GM21529 (cell line): ENCODE measurements at regions not wholly inside any gene's neighbourhood (a gene's known extent, or its start where the extent isn't known, plus 50 kb on each side); places are given as distances from the start of the nearest gene placed in this dataset.
"Not testable (repeated sequence)": the region's sequence is repeated elsewhere in the genome, so short reads cannot be mapped to it uniquely, and the experiment has no call there.

ENCODE experiments used
- ATAC-seq: cut with Tn5 transposase; IDR thresholded peaks from one replicate; pipeline ENCODE4 v1.9.1; 2021; ENCODE audit not compliant: unreplicated experiment

DNA sequence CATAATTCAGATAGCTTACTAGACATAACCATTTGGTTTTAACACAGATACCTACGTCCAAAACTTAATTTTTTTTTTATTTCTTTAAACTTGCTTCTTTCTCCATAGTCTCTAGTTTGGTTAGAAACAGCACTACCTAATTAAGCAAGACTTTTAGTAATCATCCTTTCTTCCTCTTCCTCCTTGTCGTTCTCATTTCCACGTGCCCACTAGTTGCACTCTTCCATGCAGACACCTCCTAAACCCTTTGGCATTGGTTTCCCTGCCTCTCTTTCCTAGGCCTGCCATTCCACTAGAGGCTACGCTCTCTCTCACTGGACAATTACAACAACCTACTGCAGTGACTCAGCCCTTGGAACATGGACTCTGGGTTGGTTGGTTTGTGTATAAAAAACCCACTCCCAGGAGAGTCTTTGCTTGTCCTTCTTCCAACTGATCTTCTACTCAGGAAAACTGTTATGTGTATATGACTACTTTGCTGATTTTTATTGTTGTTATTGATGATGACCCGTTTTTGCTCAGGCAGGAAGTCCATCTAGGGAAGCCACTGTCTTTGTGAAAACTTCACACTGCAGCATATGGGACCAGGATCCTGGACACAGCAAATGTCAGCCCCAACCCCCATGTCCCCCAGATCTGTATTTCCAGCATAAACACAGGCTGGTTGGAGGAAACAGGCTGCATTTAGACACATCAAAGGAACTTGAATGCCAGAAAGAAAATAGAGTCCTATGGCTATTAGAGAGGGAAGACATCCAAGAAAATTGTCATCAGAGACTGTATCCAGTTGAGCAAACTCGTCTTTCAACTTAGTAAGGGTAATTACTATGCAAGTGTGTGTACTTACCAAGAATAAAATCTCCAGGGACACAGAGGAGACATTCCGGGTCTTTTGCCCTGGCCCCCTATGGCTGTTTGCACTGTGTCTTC is 503.2 kb downstream of the GADD45G start:
- no peak for ATAC-seq

DNA sequence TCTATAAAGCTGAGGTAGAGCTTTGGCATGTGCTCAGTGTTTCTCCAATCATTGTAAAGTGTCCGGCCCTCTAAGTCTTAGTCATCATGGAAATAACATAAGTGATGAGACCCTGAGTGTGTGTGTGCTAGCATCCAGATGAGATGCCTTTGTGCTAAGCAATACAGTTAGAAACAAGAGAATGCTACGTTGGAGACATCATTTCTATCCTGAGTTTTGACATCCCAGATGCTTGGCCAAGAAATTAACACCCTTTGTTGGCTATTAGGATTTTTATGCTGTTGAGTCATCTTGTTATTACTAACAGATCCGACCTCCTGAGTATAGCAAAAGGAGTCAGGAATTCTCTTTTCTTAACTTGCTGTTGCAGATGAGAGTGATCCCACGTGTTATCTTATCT is 508.0 kb downstream of the GADD45G start:
- no peak for ATAC-seq

DNA sequence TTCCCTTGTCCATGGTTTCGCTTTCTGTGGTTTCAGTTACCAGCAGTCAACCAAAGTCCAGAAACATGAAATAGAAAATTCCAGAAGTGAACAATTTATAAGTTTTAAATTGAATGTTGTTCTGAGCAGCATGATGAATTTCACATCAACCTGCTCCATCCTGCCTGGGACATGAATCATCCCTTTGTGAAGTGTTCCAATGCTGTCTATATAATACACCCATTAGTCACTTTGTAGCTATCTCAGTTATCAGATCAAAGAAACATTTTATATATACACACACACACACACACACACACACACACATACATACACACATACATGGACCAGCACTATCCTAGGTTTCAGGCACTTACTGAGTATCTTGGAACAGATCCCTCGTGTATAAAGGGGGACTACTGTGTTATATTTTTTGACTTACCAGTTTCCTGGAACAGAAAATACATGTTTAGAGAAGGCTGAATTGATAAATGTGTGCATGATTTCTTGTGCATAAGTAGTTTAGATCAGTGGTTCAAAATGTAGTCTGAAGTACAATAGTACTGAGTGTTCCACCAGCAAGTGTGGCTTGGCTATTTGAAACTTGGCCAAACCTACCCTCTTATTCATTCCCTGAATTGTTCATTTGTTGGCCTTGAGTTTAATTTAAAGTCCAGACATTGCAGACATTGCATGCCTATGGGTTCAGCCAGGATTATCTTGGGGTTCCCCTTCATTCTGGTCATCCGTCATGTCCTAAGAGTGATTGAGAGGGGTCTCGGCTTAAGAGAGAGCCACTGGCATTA is 510.0 kb downstream of the GADD45G start:
- no peak for ATAC-seq

DNA sequence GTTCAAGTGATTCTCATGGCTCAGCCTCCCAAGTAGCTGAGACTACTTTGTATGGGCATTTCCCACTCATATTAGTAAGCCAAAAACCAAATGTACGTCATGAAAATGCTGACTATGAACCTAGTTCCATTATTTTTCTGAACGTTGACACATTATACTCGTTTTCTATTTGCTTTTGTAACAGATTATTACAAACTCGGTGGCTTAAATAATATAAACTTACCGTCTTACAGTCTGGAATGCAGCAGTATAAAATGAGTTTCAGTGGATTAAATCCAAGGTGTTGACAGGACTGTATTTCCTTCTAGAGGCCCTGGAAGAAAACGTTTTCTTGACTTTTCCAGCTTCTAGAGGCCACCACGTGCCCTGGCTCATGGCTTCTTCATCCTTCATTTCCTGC is 517.0 kb downstream of the GADD45G start:
- no peak for ATAC-seq

DNA sequence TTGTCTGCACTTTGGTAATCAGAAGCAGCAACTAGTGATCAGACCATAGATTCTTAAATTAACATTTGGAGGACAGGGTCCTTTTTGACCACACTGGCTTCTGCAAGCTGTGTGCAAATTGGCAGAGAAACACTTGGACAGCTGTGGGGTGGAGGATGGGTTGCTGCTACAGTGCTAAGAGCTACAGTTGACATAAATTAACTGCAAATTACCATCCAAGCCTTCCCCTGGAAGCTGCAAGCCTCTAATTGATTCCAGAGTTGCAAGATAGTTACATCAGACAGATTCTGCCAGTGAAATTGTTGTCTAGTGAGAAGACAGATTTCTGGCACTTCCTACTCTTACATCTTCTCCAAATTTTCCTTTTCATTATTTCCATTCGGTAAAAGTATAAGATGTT is 517.7 kb downstream of the DIRAS2 start:
- no peak for ATAC-seq

DNA sequence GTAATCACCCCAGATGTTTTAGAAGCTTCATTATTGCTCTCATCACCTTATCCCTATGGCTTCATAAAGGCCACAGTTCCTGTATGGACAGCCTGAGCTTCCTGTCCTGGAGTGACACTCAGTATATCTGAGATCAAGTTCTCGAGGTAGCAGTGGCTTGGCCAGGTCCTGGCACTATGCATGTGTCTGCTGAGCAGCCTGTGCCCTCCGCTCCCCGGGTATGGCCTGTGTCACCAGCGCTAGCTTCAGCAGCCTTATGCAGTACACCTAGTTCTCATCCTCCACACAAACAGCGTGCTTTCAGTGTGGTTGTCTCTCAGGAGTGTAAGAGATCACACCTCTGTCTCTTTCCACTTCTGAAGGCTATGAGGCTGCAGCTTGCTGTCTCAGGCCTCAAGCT is 514.7 kb downstream of the DIRAS2 start:
- no peak for ATAC-seq

DNA sequence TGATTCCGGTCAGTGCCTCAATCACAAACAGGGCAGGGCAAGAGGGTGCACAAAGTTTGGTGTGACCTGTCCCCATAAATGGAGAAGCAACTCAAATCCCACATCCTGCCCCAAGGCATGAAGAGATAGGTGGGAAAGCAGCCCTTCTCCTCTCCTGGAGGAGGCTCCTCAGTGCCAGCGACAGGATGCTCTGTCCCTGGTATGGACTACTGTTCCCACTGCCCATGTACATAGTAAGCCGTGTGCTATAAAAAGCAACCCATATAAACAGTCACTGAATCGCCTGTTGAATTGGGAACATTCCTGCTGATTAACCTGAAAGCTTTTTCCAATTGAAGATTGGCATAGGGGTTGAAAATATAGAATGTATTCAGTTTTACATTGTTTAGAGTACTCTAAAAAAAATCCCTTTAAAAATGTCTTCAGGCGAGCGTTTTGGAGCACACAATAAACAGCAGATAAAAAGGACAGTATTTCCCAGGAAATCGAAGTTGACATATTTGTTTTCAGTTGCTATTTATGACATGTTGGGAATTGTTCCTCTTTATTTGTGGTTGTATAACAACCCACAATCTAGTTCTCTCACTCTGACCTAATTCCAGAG is 513.9 kb downstream of the DIRAS2 start:
- ATAC-seq, result no peak

DNA sequence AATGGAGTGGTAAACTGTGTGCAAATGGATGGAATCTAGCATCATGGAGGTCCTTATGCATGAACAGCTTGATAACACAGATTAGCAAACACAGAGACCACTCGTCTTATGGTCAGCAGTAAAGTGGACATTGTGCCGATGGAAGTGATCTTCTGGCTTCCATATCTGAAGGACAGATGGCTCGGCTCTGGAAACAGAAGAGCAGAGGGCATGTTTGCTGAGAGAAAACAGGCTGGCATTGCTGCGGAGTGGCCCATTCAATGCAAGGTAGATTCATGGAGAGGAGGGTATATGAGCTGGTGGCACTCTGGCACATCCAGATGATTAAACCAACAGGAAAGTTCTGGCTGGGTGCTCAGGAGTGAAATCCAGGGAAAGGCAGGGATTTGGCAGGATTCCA is 513.2 kb downstream of the DIRAS2 start:
- no peak for ATAC-seq

DNA sequence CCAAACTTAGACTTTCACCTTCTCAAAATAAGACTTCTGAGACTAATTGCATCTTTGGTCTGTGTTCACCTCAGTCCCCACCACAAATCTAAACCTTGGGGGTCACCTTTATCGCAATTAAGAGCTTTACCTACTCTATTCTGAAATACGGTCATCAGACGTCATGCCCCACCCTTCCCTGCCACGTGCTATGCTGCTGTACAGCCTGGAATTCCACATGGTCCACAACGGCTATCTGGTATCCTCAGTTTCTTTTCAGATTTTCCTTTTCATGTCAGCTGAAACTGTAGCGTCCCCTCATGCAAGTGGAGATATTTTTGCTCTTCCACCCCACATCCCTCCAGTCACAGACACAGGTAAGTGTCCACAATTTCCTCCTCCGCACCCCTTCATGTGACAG is 511.1 kb downstream of the DIRAS2 start:
- no peak for ATAC-seq

DNA sequence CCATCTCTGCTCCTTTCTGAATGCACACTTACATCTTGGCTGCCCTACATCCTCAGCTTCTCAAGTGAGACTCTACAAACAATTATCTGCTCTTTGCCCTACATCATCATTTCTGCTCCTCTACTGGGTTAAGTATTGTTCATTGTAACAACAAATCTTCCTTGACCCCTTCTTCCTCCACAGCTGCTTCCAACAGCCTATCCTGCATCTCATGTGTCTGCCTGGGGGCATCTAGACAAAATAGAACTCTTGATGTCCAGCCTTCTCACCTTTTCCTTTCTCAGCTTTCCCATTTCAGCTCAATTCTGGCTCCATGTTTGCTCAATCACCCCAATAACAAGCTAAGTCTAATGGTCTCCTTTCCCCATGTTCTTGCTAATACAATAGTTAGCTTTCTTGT is 509.8 kb downstream of the DIRAS2 start:
- no peak for ATAC-seq

DNA sequence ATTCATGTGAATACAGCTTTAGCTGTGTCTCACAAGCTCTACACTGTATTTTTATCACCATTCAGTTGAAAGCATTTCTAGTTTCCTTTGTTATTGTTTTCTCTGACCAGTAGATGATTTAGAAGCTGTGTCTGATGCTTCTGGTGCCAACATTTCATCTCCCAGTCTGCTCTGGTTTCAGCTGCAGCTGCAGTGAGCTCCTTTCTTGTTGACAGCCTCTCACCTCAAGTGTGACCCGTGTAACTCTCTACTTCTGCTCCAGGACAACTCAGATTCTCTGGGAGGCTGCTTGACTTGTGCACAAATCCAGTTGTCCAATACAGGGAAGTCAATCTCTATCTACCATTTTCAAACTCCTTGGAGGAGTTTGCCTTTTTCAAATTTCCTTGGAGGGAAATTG is 504.8 kb downstream of the DIRAS2 start:
- ATAC-seq, result no peak

DNA sequence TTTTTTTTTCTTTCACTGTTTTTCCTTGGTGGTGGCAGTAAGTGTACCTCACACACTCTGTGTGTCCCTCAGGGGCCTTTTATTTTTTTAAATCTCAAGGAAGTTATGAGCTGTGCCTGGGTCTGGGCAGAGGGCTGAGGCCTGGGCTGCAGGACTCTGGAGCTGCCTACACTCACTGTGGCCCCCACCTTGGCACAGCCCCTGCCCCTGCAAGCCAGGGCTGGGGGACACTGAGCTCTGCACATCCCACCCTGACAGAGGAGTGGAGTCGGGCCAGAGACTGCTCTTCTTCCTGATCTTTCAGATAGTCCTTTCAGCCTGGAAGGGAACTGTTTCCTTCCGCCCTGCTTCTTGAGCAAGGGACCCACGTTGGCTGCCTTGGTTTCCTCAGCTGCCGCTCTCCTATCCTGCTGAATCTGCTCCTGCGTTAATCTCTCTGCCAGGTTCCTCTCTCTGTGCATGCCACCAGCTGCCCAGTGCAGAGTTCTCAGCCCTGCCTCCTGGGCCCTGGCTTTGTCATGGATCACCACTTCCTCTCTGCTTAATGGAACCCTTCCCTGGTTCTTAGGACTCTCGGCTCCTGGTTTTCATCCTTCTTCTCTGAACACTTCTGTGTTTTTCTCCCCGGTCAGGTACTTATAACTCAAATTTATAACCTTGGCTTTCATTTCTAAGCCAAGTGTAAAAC is 502.3 kb downstream of the DIRAS2 start:
- ATAC-seq, result no peak

DNA sequence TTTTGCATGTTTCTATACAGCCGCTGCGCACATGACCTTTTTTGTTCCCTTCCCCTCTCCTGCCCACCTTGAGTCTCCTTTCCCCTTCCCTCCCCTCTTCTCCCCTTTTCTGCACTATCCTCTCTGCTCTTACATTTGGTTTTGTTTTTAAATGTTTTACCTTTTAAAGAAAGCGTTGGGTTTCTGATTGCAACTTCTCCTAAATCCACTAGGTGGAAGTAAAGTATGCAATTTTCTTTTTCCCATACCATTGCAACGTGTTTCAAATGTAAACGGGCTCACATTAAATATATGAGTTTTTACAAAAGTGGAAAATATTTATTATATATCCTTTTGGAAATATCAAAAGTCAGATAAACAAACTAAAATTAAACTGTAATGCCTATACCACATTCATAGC is 500.9 kb downstream of the DIRAS2 start:
- ATAC-seq, result no peak

DNA sequence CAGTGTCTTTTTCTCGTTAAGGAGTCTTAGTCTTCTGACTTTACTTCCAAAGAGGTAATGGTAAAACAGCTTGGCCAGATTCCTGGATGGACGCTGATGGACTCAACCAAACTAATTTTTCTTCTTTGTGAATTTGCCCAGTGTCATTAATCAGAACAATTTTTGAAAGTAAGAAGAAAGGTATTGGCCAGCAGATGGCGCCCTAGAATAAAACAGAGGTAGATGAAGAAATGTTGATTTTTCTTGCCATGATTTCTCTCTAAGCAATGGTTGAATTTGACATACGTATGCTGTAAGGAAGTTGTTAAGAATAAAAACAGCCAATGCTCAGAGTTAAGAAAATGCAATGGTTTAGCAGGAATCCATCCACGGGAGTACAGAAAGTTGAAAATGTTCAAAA is 500.0 kb downstream of the DIRAS2 start:
- no peak for ATAC-seq

DNA sequence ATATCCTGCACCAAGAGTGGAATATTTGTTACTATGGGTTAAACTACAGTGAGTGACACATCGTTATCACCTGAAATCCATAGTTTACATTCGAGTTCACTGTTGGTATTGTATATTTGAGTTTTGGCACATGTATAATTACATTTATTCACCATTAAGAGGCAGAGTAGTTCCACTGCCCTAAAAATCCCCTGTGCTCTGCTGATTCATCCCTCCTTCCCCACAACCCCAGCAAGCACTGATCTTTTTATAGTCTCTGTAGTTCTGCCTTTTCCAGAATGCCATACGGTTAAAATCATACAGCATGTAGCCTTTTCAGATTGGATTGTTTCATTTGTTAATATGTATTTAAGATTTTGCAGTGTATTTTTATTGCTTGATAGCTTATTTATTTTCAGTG is 495.2 kb downstream of the DIRAS2 start:
- ATAC-seq, result no peak

DNA sequence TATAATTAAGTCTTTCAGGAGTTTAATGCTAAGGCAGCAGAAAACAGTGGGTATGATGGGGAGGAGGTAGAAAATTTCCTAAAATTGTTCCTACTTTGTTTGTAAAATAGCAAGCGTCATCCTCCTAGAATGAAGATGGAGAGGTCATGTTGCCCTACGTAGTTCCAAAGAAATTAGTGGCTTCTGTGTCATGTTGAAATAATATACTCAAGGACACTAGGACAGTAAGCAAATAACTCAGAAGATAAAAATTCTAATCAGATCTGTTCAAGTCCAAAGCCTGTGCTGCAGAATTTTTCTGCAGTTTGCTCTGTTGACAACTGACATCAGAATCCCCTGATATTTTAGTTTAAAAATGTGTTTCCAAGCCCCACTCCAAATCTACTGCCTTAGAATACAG is 486.3 kb downstream of the DIRAS2 start:
- ATAC-seq, result no peak

DNA sequence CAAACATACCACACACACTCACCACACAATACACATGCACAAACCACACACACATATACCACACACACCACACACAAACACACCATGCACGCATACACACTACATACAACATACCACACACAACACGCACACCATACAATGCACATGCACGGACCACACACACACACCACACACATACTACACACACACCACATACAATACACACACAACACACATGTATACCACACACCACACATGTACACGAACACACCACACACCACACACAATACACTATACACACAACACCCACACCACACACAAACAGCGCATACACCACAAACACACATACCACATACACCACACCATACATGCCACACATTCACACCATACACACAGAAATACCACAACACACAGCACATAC is 480.3 kb downstream of the DIRAS2 start:
- no peak for ATAC-seq

DNA sequence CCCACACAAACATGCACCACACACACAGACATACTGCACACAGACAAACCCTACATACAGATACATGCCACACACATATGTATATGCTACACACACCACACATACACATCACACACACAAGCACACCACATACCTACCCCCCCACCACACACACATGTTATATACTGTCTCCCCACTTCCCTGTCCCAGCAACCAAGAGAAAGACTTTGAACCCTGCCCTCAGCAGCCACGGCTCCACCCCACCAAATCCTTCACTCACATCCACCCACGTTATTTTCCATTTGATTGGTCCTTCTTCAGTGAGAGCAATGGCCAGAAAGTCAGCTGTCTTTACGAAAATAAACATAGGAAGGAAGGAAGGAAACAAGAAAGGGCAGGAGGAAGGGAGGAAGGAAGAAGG is 479.8 kb downstream of the DIRAS2 start:
- ATAC-seq, result no peak

DNA sequence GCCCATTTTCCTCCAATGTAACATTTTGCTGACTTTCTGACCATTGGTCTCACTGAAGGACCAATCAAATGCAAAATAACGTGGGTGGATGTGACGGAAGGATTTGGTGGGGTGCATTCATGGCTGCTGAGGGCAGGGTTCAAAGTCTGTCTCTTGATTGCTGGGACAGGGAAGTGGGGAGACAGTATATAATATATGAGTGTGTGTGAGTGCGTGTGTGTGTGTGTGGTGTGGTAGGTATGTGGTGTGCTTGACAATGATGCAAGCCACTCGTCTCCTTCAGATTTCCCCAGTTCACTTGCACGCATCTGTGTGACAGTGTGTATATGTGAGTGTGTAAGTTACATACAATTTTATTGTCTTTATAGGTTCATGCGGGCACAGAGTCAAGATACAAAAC is 477.3 kb downstream of the DIRAS2 start:
- no peak for ATAC-seq

DNA sequence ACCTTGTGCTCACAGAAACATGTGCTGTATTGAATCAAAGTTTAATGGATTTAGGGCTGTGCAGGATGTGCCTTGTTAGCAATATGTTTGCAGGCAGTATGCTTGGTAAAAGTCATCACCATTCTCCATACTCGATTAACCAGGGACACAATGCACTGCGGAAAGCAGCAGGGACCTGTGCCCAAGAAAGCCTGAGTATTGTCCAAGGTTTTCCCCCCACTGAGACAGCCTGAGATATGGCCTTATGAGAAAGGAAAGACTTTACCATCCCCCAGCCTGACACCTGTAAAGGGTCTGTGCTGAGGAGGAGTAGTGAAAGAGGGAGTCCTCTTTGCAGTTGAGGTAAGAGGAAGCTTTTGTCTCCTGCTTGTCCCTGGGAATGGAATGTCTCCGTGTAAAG is 476.2 kb downstream of the DIRAS2 start:
- ATAC-seq, result not testable (repeated sequence)

DNA sequence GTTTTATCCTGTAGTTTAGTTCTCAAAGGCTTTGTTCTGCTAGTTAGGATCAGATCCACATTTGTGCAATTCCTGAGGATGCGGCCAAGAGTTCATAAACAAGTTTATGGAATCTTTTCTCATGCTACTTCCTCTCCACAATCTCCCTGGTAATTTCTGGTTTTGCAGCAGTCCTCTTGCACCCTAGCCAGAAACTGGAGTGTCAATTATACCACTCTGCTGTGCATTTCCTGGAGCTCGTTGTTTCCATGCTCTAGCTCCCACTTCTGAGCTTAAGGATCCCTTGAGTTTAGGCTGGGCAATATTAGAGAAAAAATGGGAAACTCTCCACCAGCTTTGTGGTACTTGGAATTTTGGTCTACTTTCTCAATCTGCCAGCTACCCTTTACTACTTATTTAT is 474.7 kb downstream of the DIRAS2 start:
- no peak for ATAC-seq
